Lower leg skin (tissue), 4 donors: ENCODE measurements at regions not wholly inside any gene's neighbourhood (a gene's known extent, or its start where the extent isn't known, plus 50 kb on each side); places are given as distances from the start of the nearest gene placed in this dataset.

Experiments used
- DNase-seq, 2 donors: peaks; one replicate each; pipeline ENCODE4 v3.0.0-alpha.2; 2019; ENCODE audit warnings: low spot score in 2 of 2
- H3K4me3 ChIP-seq: fragments of 200-600 bp; sonication (generic); 2 replicates; pipeline ENCODE4 v1.5.1; 2017; ENCODE audit warnings: mild to moderate bottlenecking, low read depth; ENCODE audit not compliant: poor library complexity, severe bottlenecking
- POLR2A ChIP-seq, 2 donors: fragments of 450-650 bp; IDR thresholded peaks; one replicate each; pipeline ENCODE4 v1.6.1; 2016 to 2017; ENCODE audit warnings: antibody characterized with exemption in 2 of 2, mild to moderate bottlenecking in 1 of 2, moderate library complexity in 1 of 2
- WGBS, 2 donors: methylation state at CpG; one replicate each; pipeline ENCODE4 v1.1.5; 2018; 5-methylcytosine and 5-hydroxymethylcytosine counted together
- intact Hi-C: fragments of 100-400 bp; cut with DNase I; formaldehyde crosslinking; loops from one replicate; pipeline ENCODE4 v1.15.0; 2023; ENCODE audit warnings: low total_unique reads
- TF ChIP-seq, protein P1 (sequence below), 3 donors: fragments of 450-650 bp; IDR thresholded peaks; one replicate each; pipeline ENCODE4 v1.5.1; 2016; ENCODE audit warnings: antibody characterized with exemption in 3 of 3, mild to moderate bottlenecking in 3 of 3, moderate library complexity in 2 of 3

DNA sequence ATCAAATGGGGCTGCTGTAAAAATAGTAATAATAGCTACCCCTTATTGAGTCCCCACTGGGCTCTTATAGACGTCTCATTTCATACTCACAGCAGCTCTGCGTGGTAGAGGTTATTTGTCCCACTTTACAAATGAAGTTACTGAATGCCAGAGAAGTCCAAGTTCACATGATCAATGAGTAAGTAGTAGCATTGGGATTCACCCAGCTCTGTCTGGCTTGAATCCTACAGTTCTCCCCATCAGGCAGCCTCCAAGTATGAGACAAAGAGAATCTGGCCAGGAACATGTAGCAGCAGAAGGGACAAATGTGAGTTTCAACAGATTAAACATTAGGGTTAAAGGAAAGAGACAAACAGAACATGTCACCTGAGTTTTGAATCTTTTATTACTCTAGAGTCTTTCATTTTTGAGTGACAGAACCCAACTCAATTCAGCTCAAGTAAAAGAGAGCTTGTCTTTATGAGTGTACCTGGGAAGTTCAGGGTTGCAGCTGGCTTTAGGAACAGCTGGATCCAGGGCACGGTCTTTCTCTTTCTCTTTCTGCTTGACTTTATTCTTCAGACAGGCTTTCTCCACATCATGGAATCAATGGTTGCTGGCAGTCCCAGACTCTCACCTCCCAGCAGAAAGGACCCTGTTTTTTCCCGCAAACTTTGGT, 64.1 kb upstream of the JDP2 start:
- DNase-seq = peak; percentile 78 to 85
- no peak overlapping the region for H3K4me3 ChIP-seq
- intact Hi-C loops = no loop called here
- 69 to 75% methylated on average over 4 of the region's 4 CpGs for WGBS, 2 donors
- TF ChIP-seq POLR2A (IDR thresholded peaks at IDR 0.05) = no peak
- TF ChIP-seq, protein P1, sequence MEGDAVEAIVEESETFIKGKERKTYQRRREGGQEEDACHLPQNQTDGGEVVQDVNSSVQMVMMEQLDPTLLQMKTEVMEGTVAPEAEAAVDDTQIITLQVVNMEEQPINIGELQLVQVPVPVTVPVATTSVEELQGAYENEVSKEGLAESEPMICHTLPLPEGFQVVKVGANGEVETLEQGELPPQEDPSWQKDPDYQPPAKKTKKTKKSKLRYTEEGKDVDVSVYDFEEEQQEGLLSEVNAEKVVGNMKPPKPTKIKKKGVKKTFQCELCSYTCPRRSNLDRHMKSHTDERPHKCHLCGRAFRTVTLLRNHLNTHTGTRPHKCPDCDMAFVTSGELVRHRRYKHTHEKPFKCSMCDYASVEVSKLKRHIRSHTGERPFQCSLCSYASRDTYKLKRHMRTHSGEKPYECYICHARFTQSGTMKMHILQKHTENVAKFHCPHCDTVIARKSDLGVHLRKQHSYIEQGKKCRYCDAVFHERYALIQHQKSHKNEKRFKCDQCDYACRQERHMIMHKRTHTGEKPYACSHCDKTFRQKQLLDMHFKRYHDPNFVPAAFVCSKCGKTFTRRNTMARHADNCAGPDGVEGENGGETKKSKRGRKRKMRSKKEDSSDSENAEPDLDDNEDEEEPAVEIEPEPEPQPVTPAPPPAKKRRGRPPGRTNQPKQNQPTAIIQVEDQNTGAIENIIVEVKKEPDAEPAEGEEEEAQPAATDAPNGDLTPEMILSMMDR (IDR thresholded peaks at IDR 0.05) = no peak

DNA sequence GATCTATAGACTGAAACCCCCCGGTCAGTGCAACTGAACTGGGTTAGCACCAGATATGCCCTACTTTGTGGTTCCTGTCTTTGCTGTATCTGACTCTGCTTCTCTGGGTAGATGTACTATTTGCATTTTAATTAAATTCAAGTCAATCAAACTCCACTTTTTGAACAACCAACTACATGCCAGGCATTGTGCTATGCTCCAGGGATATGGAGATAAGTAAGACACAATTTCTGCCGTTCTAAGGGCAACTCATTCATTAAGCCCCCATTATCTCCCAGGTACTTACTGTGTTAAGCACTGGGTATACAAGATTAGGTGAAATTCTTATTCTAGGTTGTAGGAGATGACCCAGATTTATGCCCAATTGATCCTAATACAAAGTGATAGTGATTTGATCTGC, 62.7 kb upstream of the JDP2 start:
- intact Hi-C loops = no loop called here
- DNase-seq = no peak
- TF ChIP-seq POLR2A (IDR thresholded peaks at IDR 0.05) = no peak
- TF ChIP-seq, protein P1 (IDR thresholded peaks at IDR 0.05) = no peak
- 89 to 92% methylated on average over 2 of the region's 2 CpGs for WGBS, 2 donors
- H3K4me3 ChIP-seq = no peak overlapping the region

GRCh38 chr14:75366963-75367362, 60.9 kb upstream of the JDP2 start:
- no peak overlapping the region for H3K4me3 ChIP-seq
- DNase-seq = no peak
- TF ChIP-seq POLR2A (IDR thresholded peaks at IDR 0.05) = no peak
- TF ChIP-seq, protein P1 (IDR thresholded peaks at IDR 0.05) = no peak
- intact Hi-C loops = no loop called here
- WGBS, 2 donors = 88% methylated on average over 5 of the region's 5 CpGs

DNA sequence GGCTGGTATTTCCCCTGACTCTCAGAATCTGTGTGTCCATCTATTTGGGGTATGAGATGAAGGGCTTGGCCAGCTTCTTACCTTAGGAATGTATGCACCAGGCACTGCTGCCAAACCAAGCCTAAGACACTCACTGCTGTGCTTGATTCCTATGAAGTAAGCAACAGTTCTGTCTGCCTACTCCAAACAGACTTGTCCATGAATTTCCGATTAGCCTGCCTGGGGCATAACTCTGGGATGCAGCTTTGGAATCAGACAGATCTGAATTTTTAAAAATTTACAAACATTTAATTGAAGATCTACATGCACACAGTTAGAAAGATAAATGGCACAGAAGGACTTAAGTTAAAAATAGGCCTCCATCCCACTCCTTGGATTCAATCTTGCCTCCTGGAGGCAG, 59.5 kb upstream of the JDP2 start:
- intact Hi-C loops = no loop called here
- TF ChIP-seq POLR2A (IDR thresholded peaks at IDR 0.05) = no peak
- TF ChIP-seq, protein P1 (IDR thresholded peaks at IDR 0.05) = no peak
- 90 to 91% methylated on average over 1 of the region's 1 CpG for WGBS, 2 donors
- DNase-seq = no peak
- H3K4me3 ChIP-seq = no peak overlapping the region

DNA sequence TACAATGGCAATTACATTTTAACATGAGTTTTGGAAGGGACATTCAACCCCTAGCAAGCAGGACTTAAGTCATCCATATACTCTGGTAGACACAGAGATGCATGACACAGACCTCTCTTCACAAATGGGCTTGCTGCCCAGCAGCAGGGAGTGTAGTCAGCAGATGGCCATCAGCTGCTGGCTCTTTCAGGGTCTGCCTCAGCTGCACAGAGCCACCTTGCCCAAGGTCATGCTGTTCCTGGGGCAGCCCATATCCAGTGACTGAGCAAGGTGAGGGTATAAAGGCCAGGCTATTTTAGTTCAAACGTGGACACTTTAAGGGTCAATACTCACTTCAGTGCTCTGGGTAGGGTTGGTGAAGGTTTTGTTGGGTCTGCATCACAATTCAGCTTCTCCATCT, 58.3 kb upstream of the JDP2 start:
- WGBS, 2 donors = 88 to 100% methylated on average over 1 of the region's 1 CpG
- TF ChIP-seq POLR2A (IDR thresholded peaks at IDR 0.05) = no peak
- TF ChIP-seq, protein P1 (IDR thresholded peaks at IDR 0.05) = no peak
- no peak for DNase-seq
- intact Hi-C loops = no loop called here
- no peak overlapping the region for H3K4me3 ChIP-seq
